Fibroblast of lung (primary cell): ENCODE measurements at regions not wholly inside any gene's neighbourhood (a gene's known extent, or its start where the extent isn't known, plus 50 kb on each side); places are given as distances from the start of the nearest gene placed in this dataset.

Source experiments
- DNase-seq, 2 donors: peaks; one replicate each; pipeline versions ENCODE4 v3.0.0 to v3.0.0-alpha.2; 2010; ENCODE audit warnings: low read depth in 2 of 2
- H2AFZ ChIP-seq: 2 replicates; pipeline ENCODE4 v1.5.1; 2012; ENCODE audit warnings: low read length, control low read depth, inconsistent platforms
- H3K27ac ChIP-seq: 2 replicates; pipeline ENCODE4 v1.5.1; 2011; ENCODE audit warnings: low read length, control low read depth; ENCODE audit not compliant: insufficient read depth
- H3K27me3 ChIP-seq: 2 replicates; pipeline ENCODE4 v1.5.1; 2011; ENCODE audit warnings: mild to moderate bottlenecking, low read length; ENCODE audit not compliant: control insufficient read depth, insufficient read depth
- H3K36me3 ChIP-seq: 2 replicates; pipeline ENCODE4 v1.5.1; 2011; ENCODE audit warnings: low read length; ENCODE audit not compliant: control insufficient read depth, insufficient read depth
- H3K4me1 ChIP-seq: 2 replicates; pipeline ENCODE4 v1.5.1; 2011; ENCODE audit warnings: low read length; ENCODE audit not compliant: control insufficient read depth, insufficient read depth; ENCODE audit errors: extremely low read depth
- H3K4me2 ChIP-seq: 2 replicates; pipeline ENCODE4 v1.5.1; 2011; ENCODE audit warnings: low read length, control low read depth; ENCODE audit not compliant: insufficient read depth; ENCODE audit errors: extremely low read depth
- H3K4me3 ChIP-seq, 4 experiments: fragments of 200-600 bp in 1 of 4; sonication (generic) in 1 of 4; replicated peaks in 1 of 4; 2 replicates each; pipeline ENCODE4 v1.5.1; 2011 to 2016; ENCODE audit warnings: low read length in 4 of 4, low read depth in 3 of 4, mild to moderate bottlenecking in 3 of 4, control low read depth in 2 of 4, inconsistent platforms in 1 of 4, mixed read lengths in 1 of 4; ENCODE audit not compliant: insufficient read depth in 1 of 4; ENCODE audit errors: control extremely low read depth in 1 of 4
- H3K79me2 ChIP-seq: 2 replicates; pipeline ENCODE4 v1.5.1; 2012; ENCODE audit warnings: mild to moderate bottlenecking, low read length, inconsistent platforms; ENCODE audit not compliant: control insufficient read depth, insufficient read depth
- H3K9ac ChIP-seq: 2 replicates; pipeline ENCODE4 v1.5.1; 2011; ENCODE audit warnings: mild to moderate bottlenecking, low read length, control low read depth; ENCODE audit not compliant: insufficient read depth
- H3K9me3 ChIP-seq: 2 replicates; pipeline ENCODE4 v1.5.1; 2012; ENCODE audit warnings: low read depth, low read length; ENCODE audit not compliant: control insufficient read depth, insufficient read depth
- H4K20me1 ChIP-seq: 2 replicates; pipeline ENCODE4 v1.5.1; 2011; ENCODE audit warnings: low read length; ENCODE audit not compliant: control insufficient read depth, insufficient read depth; ENCODE audit errors: extremely low read depth
- CTCF ChIP-seq, 2 donors: IDR thresholded peaks in 1 of 2; conservative IDR thresholded peaks in 1 of 2; 1 replicate in 1 of 2; 2 replicates in 1 of 2; pipeline ENCODE4 v1.5.1; 2011 to 2012; ENCODE audit warnings: low read length in 2 of 2, control low read depth in 1 of 2, inconsistent platforms in 1 of 2, low read depth in 1 of 2, mild to moderate bottlenecking in 1 of 2
- EZH2 ChIP-seq: IDR thresholded peaks from 2 replicates; pipeline ENCODE4 v1.5.1; 2012; ENCODE audit warnings: low read length, control low read depth, mild to moderate bottlenecking; ENCODE audit errors: missing control alignments

DNA sequence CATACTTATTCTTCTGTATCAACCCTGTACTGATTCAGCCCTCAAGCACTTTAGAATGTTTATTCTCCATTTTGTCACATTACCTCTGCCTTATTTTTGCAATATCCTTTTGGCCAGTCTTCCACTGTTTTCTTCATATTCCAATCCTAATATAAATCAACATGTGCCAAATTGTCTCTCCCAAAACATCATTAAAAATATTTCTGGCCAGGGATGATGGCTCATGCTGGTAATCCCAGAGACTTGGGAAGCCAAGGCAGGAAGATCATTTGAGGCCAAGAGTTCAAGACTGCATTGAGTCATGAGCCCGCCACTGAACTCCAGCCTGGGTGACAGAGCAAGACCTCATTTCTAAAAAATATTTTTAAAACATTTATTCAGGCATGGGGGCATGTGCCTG lies 641.4 kb upstream of the CBLB start:
- no peak overlapping the region for H3K4me3 ChIP-seq
- no peaks in the 10 kb centered on the region for H3K9me3 ChIP-seq
- no peaks in the 10 kb centered on the region for H3K4me1 ChIP-seq
- no peak overlapping the region for H3K9ac ChIP-seq
- no peak overlapping the region for H3K27ac ChIP-seq
- TF ChIP-seq CTCF (conservative IDR thresholded peaks at IDR 0.05 in 1 of 2, IDR thresholded peaks at IDR 0.05 in 1 of 2; ENCODE audit: low read depth in 1 of 2, low read length in 2 of 2) = no peak
- H3K27me3 ChIP-seq = no peaks in the 10 kb centered on the region
- H3K79me2 ChIP-seq = no peaks in the 10 kb centered on the region
- DNase-seq = peak; percentile 5 to 61
- H4K20me1 ChIP-seq = no peaks in the 10 kb centered on the region
- no peak overlapping the region for H3K4me2 ChIP-seq
- no peak overlapping the region for H2AFZ ChIP-seq
- H3K36me3 ChIP-seq = no peaks in the 10 kb centered on the region

GRCh38 chr3:106512846-106513245 lies 644.0 kb upstream of the CBLB start:
- Histone ChIP-seq H3K9ac (no peak overlapping the region), H3K4me1 (no peaks in the 10 kb centered on the region), H2AFZ (no peak overlapping the region), H3K9me3 (no peaks in the 10 kb centered on the region), H3K79me2 (no peaks in the 10 kb centered on the region), H3K27ac (no peak overlapping the region), H3K4me2 (no peak overlapping the region), H4K20me1 (no peaks in the 10 kb centered on the region), H3K4me3 (no peak overlapping the region), H3K27me3 (no peaks in the 10 kb centered on the region), H3K36me3 (no peaks in the 10 kb centered on the region)
- DNase-seq = no peak
- TF ChIP-seq CTCF (conservative IDR thresholded peaks at IDR 0.05 in 1 of 2, IDR thresholded peaks at IDR 0.05 in 1 of 2; ENCODE audit: low read depth in 1 of 2, low read length in 2 of 2) (no peak), EZH2 (no peak)

- no peaks in the 10 kb centered on the region for H3K9me3 ChIP-seq
- H3K4me3 ChIP-seq = no peak overlapping the region
- no peaks in the 10 kb centered on the region for H3K27me3 ChIP-seq
- no peak overlapping the region for H3K27ac ChIP-seq
- H3K4me2 ChIP-seq = no peak overlapping the region
- no peak overlapping the region for H2AFZ ChIP-seq
- no peak overlapping the region for H3K9ac ChIP-seq
- TF ChIP-seq CTCF (conservative IDR thresholded peaks at IDR 0.05 in 1 of 2, IDR thresholded peaks at IDR 0.05 in 1 of 2; ENCODE audit: low read depth in 1 of 2, low read length in 2 of 2) (no peak), EZH2 (no peak)
- H3K36me3 ChIP-seq = no peaks in the 10 kb centered on the region
- no peaks in the 10 kb centered on the region for H3K79me2 ChIP-seq
- no peaks in the 10 kb centered on the region for H3K4me1 ChIP-seq
- DNase-seq = no peak
- no peaks in the 10 kb centered on the region for H4K20me1 ChIP-seq
These were observed 645.6 kb upstream of the CBLB start for GRCh38 chr3:106514431-106514830.
